Stimulated activated CD4-positive, alpha-beta T cell treated with anti-CD3 and anti-CD28 coated beads, Interleukin-1b, Interleukin-23, amount 100 ng/mL, for 24 hours (primary cell): ENCODE measurements at regions not wholly inside any gene's neighbourhood (a gene's known extent, or its start where the extent isn't known, plus 50 kb on each side); places are given as distances from the start of the nearest gene placed in this dataset.
"Not testable (repeated sequence)": the region's sequence is repeated elsewhere in the genome, so short reads cannot be mapped to it uniquely, and the experiment has no call there.

Experiments
- DNase-seq, 4 experiments: peaks; one replicate each; pipeline ENCODE4 v3.0.0-alpha.2; 2020; ENCODE audit warnings: low read depth in 4 of 4, low spot score in 1 of 4

DNA sequence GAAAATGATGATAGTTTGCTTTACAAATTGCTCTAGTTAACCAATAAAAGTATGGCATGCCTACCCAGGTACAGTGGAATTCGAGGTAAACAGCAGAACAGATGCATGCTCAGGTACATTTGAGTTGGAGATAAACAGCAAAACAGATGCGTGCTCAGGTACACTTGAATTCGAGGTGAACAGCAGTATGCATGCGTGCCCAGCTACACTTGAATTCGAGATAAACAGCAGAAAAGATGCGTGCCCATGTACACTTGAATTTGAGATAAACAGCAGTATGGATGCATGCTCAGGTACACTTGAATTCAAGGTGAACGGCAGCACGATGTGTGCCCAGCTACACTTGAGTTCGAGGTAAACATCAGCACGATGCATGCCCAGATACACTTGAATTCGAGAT, 155.2 kb upstream of the TPTE start:
- not testable (repeated sequence) for DNase-seq

DNA sequence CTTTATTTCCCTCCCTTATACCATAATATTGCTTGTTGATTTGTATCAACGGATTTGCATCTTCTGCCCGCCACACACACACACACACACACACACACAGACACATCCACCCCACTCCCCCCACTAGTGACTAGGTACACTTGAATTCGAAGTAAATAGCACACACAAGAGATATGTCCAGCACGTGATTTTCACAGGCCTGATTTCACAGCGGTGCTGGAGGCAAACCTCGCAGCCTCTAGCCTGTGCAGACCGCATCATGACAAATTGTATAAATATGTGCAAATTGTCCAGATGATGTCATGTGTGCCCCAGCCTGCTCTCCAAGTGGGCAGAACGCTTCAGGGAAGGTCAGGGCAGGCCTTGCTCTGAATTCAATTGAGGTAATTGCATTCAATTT, 153.8 kb upstream of the TPTE start:
- DNase-seq, result not testable (repeated sequence)

- DNase-seq, result not testable (repeated sequence)
Measured at GRCh38 chr21:10368323-10368798, 153.0 kb upstream of the TPTE start.

DNA sequence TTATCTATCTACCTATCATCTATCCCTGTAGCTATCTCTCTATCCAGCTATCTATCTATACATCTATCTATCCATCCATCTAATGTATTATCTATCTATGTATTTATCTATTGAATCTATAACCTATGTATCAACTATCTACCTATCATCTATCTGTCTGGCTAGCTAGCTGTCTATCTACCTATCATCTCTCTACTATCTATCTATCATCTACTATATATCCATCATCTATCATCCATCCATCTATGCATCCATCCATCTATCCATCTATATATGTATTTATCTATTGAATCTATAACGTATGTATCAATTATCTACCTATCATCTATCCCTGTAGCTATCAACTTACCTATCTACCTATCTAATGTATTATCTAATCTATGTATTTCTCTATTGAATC, 152.1 kb upstream of the TPTE start:
- DNase-seq, result not testable (repeated sequence)

GRCh38 chr21:10377758-10378157, 143.6 kb upstream of the TPTE start:
- not testable (repeated sequence) for DNase-seq

- not testable (repeated sequence) for DNase-seq
Measured at GRCh38 chr21:10379816-10380215, 141.6 kb upstream of the TPTE start.

DNA sequence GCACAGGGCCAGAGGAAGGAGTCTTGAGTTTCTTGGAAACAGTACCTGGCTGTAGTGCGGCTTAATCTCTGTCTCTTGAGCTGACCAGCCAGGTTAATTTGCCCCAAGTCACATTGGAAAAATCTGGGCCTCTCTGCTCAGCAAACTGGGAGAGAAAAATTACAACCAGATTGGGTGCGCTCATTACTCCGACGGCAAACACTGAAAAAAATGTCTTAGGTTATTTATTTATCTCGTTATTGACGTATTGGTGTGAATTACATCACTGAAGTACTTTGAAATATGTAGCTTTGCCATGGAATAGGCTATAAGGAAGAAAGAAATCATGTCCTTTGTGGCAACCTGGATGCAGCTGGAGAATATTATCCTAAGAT, 139.7 kb upstream of the TPTE start:
- not testable (repeated sequence) for DNase-seq

- DNase-seq, result not testable (repeated sequence)
Measured at GRCh38 chr21:10382135-10382534, 139.2 kb upstream of the TPTE start.

DNA sequence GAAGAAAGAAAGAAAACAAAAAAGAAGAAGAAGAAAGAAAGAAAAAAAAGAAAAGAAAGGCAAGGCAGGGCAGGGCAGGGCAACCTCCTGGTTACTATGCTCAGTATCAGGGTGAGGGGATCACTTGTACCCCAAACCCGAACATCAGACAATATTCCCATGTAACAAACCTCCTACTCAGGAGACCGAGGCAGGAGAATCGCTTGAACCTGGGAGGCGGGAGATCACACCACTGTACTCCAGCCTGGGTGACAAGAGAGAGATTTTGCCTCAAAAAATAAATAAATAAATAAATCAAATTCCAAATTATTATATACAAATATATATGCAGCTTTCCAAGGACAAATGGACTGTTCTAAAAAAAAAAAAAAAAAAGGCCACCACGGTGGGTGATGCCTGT, 138.8 kb upstream of the TPTE start:
- DNase-seq, result not testable (repeated sequence)

DNA sequence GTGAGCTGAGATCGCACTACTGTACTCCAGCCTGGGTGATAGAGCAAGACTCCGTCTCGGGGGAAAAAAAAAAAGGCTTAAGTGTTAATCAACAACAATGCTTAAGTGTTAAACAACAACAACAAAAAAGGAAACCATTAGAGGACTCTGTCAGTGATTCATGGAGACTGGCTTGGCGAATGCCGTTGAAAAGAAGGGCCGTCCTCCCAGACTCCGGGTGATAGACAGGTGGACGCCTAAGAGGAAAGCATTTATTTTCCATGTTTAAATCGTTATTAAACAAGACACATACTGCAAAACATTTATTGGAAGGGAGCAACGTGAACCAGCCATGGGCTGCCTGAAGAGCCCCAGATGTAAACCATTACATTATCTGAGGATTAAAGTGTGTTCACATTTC, 137.8 kb upstream of the TPTE start:
- DNase-seq, result not testable (repeated sequence)

- DNase-seq, result not testable (repeated sequence)
Measured at GRCh38 chr21:10384304-10384861, 137.0 kb upstream of the TPTE start.

DNA sequence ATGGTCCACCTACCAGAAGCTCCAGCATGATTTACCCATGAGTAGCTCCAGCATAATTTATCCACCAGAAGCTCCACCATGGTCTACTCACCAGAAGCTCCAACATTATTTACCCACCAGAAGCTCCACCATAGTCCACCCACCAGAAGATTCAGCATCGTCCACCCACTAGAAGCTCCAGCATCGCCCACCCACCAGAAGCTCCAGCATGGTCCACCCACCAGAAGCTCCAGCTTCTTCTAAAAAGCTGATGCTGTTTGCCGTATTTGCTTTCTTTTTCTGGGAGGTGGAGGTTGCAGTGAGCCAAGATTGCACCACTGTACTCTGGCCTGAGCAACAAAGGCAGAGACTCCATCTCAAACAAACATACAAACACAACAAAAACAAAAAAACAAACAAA, 136.2 kb upstream of the TPTE start:
- not testable (repeated sequence) for DNase-seq

- DNase-seq, result not testable (repeated sequence)
Measured at GRCh38 chr21:10385898-10386527, 135.4 kb upstream of the TPTE start.

GRCh38 chr21:10387692-10388450, 133.5 kb upstream of the TPTE start:
- DNase-seq, result not testable (repeated sequence)

- DNase-seq, result not testable (repeated sequence)
Measured at GRCh38 chr21:10388625-10389024, 132.8 kb upstream of the TPTE start.

GRCh38 chr21:10392301-10392700, 129.1 kb upstream of the TPTE start:
- DNase-seq, result not testable (repeated sequence)

DNA sequence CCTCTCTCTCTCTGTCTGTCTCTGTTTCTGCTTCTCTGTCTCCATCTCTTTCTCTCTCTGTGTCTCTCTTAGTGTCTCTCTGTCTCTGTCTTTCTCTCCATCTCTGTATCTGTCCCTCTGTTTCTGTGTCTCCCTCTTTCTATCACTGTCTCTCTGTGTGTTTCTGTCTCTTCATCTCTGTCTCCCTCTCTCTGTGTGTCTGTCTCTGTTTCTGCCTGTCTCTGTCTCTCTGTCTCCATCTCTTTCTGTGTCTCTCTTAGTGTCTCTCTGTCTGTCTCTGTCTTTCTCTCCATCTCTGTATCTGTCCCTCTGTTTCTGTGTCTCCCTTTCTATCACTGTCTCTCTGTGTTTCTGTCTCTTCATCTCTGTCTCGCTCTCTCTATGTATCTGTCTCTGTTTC, 125.4 kb upstream of the TPTE start:
- not testable (repeated sequence) for DNase-seq

DNA sequence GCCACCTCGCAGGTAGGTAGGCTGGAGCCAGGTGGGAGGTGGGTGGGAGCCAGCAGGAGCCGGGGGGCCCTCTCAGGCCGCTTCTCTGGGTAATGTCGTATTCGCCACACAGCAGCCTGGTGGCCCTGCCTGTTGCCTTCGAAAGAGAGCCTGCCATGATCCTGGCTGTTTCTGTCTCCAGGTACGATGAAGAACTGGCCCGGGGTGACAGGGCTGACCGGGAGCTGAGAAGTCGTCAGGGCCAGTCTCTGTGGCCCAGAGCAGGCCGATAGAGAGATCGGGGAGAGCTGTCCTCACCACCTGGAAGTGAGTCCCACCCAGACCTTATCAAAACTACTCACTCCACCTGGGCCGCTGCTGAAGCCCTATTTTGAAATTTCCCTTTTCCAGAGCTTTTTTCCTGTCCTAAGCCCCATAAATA, 123.9 kb upstream of the TPTE start:
- not testable (repeated sequence) for DNase-seq

DNA sequence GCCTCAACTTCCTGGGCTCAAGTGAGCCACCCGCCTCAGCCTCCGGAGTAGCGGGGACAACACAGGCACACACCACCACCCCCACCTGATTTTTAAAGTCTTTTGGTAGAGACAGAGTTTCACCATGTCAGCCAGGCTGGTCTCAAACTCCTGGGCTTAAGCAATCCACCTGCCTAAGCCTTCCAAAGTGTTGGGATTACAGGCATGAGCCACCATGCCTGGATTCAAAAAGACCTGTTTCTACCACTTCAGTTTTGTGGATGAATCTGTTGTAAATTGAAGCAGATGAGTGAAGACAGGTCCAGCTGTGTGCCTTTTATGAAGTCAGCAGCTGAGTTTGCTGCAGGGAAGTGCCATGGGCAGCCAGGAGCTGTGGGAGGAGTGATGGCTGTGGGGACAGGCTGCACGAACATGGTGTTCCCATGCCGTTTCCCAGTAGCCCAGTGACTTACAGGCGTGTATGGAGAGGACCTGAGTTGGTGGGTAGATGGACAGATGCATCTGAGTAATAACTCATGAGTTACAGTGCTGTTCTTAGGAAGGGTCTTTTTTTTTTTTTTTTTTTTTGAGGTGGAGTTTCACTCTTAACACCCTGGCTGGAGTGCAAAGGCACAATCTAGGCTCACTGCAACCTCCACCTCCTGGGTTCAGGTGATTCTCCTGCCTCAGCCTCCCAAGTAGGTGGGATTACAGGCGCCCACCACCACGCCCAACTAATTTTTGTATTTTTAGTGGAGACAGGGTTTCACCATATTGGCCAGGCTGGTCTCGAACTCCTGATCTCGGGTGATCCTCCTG, 122.5 kb upstream of the TPTE start:
- DNase-seq, result not testable (repeated sequence)

DNA sequence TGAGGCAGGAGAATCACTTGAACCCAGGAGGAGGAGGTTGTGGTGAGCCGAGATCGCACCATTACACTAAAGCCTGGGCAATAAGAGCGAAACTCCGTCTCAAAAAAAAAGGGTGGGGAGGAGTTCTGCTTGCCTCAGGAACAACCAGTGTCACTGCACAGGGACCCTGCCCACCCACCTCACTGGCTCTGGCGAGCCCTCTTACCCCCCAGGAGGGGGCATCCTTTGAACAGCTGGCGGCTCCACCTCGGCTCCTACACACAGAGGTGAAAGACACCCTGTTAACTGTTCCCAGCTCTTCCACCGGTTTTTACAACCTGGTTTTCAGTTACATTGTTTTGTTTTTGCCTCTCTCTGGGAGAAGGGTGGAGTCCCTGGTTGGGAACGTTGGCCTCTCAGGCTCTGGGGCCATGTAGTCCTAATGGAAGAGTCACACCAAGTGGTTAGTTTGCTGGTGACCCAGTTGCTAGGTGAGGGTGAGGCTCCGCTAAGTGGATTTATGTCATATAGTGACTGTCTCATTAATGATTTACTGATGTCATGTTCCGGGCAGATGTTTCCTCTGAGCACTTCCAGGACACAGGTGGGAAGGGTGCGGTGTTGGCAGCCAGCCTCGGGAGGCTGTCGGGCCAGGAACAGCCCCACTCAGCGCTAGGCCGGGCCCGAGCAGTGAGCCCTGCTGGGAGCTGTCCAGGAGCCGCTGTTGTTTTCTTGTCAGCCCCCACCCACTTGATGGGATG, 120.6 kb upstream of the TPTE start:
- DNase-seq, result not testable (repeated sequence)

DNA sequence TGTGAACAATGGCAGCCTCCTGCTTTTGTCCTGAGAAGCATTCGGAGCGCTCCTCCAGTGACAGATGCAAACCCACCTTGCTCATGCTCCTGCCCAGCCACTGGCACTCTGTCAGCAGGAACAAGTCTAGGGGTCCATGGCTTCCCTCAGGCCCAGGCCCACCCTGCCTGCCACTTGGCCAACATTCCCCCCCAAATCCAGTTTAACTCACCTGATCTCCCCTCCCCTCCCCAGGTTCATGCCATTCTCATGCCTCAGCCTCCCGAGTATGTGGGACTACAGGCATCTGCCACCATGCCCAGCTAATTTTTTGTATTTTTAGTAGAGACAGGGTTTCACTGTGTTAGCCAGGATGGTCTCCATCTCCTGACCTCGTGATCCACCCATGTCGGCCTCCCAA, 118.9 kb upstream of the TPTE start:
- not testable (repeated sequence) for DNase-seq
